ENCODE measurements at regions not wholly inside any gene's neighbourhood (a gene's known extent, or its start where the extent isn't known, plus 50 kb on each side); places are given as distances from the start of the nearest gene placed in this dataset.
"Not testable (repeated sequence)": the region's sequence is repeated elsewhere in the genome, so short reads cannot be mapped to it uniquely, and the experiment has no call there.

DNA sequence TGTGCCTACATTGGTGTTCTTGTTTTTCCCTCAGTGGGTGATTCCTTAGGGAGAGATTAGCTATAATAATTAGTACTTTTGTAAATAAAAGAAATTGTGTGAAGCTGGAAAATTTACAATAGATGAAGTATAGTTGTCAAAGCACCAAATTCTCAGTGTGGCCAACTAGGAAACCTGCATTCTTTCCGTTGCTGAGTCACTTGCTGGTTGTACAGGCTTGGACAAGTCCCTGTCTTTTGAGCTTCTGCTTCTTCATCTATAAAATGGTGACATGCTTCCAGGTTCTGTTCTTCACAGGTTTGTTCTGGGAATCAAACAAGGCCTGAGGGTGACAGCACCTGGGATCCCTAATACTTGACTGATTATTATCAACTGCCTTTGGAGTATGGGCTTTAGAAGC lies 184.1 kb upstream of the HES1 start:
- H3K27ac ChIP-seq, result no peak overlapping the region
- no peaks in the 10 kb centered on the region for H4K20me1 ChIP-seq
- H3K4me2 ChIP-seq, result no peak overlapping the region
- no peak for TF ChIP-seq Cebpa-rat (IDR thresholded peaks at IDR 0.05)
- H3K9ac ChIP-seq, result no peak overlapping the region
- H3K27me3 ChIP-seq, result no peaks in the 10 kb centered on the region
- H3K9me3 ChIP-seq (replicated peaks in 1 of 11), result peaks cover 13 to 27% (median 24%) of the 10 kb centered on the region in 11 experiments
- H3K4me1 ChIP-seq, result peaks cover 0 to 5% (median 0%) of the 10 kb centered on the region in 10 experiments; a peak in 3 of 20 replicates
- H3K4me3 ChIP-seq, result no peak overlapping the region
- no peaks in the 10 kb centered on the region; a peak in 1 of 22 replicates for H3K36me3 ChIP-seq

DNA sequence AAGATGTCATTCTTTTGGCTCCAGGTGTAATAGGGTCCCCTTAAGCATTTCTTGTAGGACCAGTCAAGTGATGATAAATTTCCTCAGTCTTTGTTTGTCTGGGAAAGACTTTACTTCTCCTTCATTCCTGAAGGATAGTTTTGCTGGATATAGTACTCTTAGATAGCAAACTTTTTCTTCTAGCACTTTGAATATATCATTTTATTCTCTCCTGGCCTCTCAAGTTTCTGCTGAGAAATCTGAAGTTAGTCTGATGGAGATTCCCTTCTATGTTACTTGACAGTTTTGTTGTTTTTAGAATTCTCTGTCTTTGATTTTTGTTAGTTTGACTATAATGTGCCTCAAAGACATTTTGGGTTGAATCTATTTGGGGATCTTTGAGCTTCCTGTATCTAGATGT lies 181.2 kb upstream of the HES1 start:
- Histone ChIP-seq H3K9ac (no peak overlapping the region), H3K27me3 (no peaks in the 10 kb centered on the region), H3K4me3 (no peak overlapping the region), H4K20me1 (no peaks in the 10 kb centered on the region), H3K4me2 (no peak overlapping the region), H3K4me1 (no peaks in the 10 kb centered on the region), H3K9me3 (replicated peaks in 1 of 11) (peaks cover 13 to 27% (median 24%) of the 10 kb centered on the region in 11 experiments), H3K36me3 (no peaks in the 10 kb centered on the region; a peak in 1 of 22 replicates), H3K27ac (no peak overlapping the region)
- no peak for TF ChIP-seq Cebpa-rat (IDR thresholded peaks at IDR 0.05)

DNA sequence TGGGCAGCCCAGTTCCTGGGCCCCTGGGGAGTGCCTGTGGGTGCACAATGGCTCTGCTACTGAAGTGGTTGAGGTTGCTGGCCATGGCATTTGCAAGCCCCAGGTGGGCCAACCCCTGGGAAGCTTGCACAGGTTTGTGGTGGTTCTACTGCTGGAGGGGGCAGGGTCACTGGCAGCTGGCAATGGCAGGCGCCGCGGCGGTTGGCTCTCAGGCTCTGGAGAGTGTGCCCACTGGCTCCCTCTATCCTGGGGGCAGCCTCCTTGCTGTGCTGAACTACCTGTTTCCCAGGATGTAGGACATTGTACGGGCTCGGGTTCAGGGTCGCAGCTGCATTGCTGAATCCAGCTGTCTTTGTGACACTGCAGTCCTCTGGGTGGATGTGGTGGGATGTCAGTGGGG lies 180.2 kb upstream of the HES1 start:
- Histone ChIP-seq H3K9me3 (replicated peaks in 1 of 11) (peaks cover 13 to 27% (median 24%) of the 10 kb centered on the region in 11 experiments), H3K4me2 (no peak overlapping the region), H4K20me1 (no peaks in the 10 kb centered on the region)

DNA sequence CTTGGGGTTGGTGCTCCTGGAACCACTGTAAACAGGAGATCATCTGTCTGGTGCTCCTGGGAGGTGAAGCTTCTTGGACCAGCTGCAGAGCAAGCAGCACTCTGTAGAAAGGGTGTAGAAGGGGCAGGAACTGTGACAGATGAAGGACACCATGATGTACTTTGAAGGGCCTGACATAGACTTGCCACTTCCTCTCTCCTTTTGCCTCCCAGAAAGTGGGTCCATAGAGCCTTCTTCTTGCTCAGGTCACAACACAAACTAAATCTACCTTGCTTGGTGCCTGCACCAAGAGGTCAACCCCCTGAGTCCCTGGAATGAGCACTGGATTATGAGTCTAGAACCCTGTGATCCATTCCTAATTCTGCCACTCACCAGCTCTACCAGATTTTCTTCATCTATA lies 176.1 kb upstream of the HES1 start:
- Histone ChIP-seq H4K20me1 (no peaks in the 10 kb centered on the region), H3K36me3 (no peaks in the 10 kb centered on the region; a peak in 1 of 22 replicates), H3K27ac (no peak overlapping the region), H3K27me3 (no peaks in the 10 kb centered on the region), H3K9ac (no peak overlapping the region), H3K4me3 (no peak overlapping the region), H3K9me3 (replicated peaks in 1 of 11) (peaks cover 12 to 18% (median 16%) of the 10 kb centered on the region in 11 experiments), H3K4me1 (no peaks in the 10 kb centered on the region), H3K4me2 (no peak overlapping the region)
- TF ChIP-seq Cebpa-rat (IDR thresholded peaks at IDR 0.05), result no peak

More for the DNA sequence above, 180.2 kb upstream of the HES1 start:
- H3K27me3 ChIP-seq, result no peaks in the 10 kb centered on the region
- no peak overlapping the region for H3K27ac ChIP-seq
- H3K9ac ChIP-seq, result no peak overlapping the region
- no peak for TF ChIP-seq Cebpa-rat (IDR thresholded peaks at IDR 0.05)
- H3K4me3 ChIP-seq, result no peak overlapping the region
- no peaks in the 10 kb centered on the region; a peak in 1 of 22 replicates for H3K36me3 ChIP-seq
- no peaks in the 10 kb centered on the region for H3K4me1 ChIP-seq

DNA sequence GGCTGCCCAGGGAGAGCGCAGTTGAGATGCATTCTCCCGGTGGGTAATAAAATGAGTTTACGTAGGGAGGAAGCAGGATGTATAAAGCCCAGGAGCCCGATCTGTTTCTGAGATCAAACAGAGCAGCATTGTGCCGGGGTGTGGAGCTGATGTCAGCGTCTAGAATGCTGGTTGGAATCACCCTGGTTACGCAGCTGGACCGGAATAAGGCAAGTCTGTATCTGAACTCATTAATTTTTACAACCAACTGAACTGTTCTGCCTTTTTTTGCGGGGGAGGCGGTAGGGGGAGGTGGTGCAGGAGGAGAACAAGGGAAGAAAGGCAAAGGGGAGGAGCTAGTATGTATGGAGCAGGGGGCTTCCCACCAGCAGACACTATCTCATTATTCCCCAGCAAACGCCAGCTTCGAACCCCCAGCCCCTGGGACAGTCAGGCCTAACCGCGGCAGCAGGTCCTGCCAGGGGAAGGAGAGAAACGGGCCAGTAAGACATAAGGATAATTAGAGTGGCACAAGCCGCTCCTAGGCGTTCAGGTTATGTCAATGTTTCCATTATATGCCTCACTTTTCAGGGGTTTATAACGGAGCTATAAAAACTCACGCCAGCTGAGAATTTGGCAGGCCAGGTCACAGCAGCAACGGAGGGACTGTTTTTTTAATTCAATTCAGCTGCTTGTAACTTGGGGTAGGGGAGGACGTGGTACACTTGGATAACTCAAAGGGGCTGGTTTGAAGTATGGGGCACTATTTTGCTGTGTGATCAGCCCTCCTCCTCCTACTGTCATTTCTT lies 175.3 kb upstream of the HES1 start:
- no peaks in the 10 kb centered on the region for H3K27me3 ChIP-seq

DNA sequence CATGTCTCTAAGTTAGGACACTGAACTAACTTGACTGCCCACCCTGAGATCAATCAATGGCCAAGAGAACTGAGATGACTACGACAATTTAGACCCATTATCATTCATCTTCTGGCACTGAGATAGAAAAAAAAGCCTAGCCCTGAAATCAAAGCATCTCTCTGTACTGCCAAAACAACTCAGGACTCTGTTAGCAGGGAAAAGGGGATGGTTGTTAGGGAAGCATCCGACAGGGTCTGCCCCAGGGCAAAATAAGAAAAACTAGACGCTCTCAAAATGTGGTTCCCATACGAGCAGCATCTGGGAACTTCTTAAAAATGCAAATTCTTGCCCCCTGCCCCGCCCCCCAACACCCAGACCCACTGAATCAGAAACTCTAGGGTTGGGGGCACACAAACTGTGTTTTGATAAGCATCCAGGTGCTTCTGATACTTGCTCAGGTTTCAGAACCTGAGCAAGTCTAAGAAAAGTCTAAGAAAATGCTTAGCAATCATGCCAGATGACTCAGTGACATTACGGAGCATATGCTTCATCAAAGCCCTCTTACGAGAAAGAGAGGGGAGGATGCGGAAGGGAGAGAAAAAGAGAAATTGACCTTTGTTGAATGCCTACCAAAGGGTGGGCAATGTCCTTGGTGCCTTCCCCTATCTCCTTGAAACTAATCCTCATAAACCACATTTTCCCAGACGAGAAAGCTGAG lies 172.8 kb upstream of the HES1 start:
- Histone ChIP-seq H3K36me3 (no peaks in the 10 kb centered on the region), H3K4me3 (no peak overlapping the region), H3K27me3 (no peaks in the 10 kb centered on the region), H3K9ac (no peak overlapping the region), H3K9me3 (replicated peaks in 1 of 11) (no peaks in the 10 kb centered on the region), H3K4me1 (no peaks in the 10 kb centered on the region), H3K4me2 (no peak overlapping the region), H3K27ac (no peak overlapping the region), H4K20me1 (no peaks in the 10 kb centered on the region)
- TF ChIP-seq Cebpa-rat (IDR thresholded peaks at IDR 0.05), result no peak

More for the DNA sequence above, 175.3 kb upstream of the HES1 start:
- H3K4me1 ChIP-seq, result no peaks in the 10 kb centered on the region
- H3K9ac ChIP-seq, result no peak overlapping the region
- H3K4me2 ChIP-seq, result no peak overlapping the region
- no peak overlapping the region for H3K27ac ChIP-seq
- H3K36me3 ChIP-seq, result no peaks in the 10 kb centered on the region; a peak in 1 of 22 replicates
- peaks cover 5 to 10% (median 8%) of the 10 kb centered on the region in 11 experiments for H3K9me3 ChIP-seq (replicated peaks in 1 of 11)
- no peak for TF ChIP-seq Cebpa-rat (IDR thresholded peaks at IDR 0.05)
- H4K20me1 ChIP-seq, result no peaks in the 10 kb centered on the region
- H3K4me3 ChIP-seq, result no peak overlapping the region

DNA sequence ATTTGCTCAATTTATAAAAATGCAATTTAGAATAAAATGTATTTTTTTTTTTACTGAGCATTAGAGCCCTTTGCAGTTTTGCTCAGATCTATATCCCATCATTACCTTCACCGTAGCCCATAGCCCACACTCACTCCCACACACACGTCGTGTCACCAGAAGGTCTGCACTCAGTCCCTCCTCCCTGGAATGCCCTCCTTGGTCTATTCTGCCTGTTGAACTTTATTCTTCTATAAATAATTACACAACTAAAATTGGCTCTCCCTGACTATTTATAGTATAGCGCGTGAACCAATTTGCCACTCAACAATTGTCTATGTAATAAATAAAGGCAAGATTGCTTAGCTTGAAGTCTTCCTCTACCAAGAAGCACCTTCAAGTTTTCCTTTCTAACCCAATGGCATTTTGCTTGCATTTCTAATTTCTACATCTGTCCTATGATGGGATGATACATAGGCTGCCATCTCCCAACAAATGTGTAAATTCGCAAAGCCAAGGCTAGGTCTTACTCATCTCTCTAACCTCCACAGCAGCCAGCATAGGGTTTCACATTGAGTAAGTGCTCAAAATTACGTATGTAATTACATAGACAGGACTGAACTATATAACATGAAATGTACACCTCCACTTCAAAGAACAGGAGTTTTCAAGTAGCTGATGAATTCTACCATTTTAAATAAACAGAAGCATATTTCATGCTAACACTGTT lies 172.0 kb upstream of the HES1 start:
- Histone ChIP-seq H3K9me3 (replicated peaks in 1 of 11) (no peaks in the 10 kb centered on the region), H3K4me1 (no peaks in the 10 kb centered on the region), H3K27ac (no peak overlapping the region), H3K4me3 (no peak overlapping the region), H3K9ac (no peak overlapping the region), H3K4me2 (no peak overlapping the region), H3K27me3 (no peaks in the 10 kb centered on the region), H4K20me1 (no peaks in the 10 kb centered on the region), H3K36me3 (no peaks in the 10 kb centered on the region)
- TF ChIP-seq Cebpa-rat (IDR thresholded peaks at IDR 0.05), result no peak

DNA sequence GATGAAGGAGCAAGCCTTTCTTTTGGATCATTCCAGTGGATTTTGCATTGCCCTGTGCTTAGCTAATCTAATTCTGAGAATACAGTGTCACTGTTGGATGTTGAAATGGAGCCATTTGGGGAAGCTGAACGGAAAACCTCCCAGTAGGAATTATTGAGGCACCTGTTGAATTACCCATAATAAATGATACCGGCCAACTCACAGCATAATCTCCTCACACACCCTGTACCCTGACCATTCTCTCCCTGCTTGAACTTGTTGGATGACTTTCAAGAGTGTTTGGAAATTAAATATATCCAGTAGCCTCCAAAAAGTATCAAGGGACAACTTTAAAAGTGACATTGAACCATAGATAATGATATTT lies 171.4 kb upstream of the HES1 start:
- no peaks in the 10 kb centered on the region for H3K36me3 ChIP-seq
- no peaks in the 10 kb centered on the region for H3K9me3 ChIP-seq (replicated peaks in 1 of 11)
- H3K4me1 ChIP-seq, result no peaks in the 10 kb centered on the region; a peak in 1 of 20 replicates
- no peak overlapping the region for H3K4me2 ChIP-seq
- no peak overlapping the region for H3K9ac ChIP-seq
- no peaks in the 10 kb centered on the region for H3K27me3 ChIP-seq
- no peaks in the 10 kb centered on the region for H4K20me1 ChIP-seq
- no peak overlapping the region for H3K4me3 ChIP-seq
- H3K27ac ChIP-seq, result no peak overlapping the region
- no peak for TF ChIP-seq Cebpa-rat (IDR thresholded peaks at IDR 0.05)

DNA sequence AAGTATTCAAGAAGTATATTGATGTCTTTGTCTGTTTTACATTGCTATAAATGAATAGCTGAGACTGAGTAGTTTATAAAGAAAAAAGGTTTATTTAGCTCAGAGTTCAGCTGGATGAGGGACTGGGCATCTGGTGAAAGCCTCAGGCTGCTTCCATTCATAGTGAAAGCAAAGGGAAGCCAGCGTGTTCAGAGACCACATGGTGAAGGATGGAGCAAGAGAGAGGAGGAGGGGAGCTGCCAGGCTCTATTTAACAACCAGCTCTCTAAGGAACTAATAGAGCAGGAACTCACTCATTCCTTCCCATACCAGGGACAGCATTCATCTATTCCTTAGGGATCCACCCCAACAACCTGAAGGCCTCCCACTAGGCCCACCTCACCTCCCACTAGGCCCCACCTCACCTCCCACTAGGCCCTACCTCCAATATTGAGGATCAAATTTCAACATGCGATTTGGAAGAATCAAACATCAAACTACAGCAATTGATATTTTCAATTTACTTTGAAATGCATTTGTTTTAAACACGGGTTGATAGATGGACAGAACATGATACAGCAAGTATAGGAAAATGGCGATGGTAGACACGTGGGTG lies 167.5 kb upstream of the HES1 start:
- H3K27me3 ChIP-seq, result peaks cover 0 to 12% (median 0%) of the 10 kb centered on the region in 11 experiments; a peak in 7 of 22 replicates
- H4K20me1 ChIP-seq, result peaks cover 0 to 8% (median 0%) of the 10 kb centered on the region in 11 experiments; a peak in 2 of 22 replicates
- peaks cover 14 to 28% (median 24%) of the 10 kb centered on the region in 10 experiments for H3K4me1 ChIP-seq
- H3K9me3 ChIP-seq (replicated peaks in 1 of 11), result no peaks in the 10 kb centered on the region
- no peaks in the 10 kb centered on the region for H3K36me3 ChIP-seq
- no peak for TF ChIP-seq Cebpa-rat (IDR thresholded peaks at IDR 0.05)
- no peak overlapping the region for H3K4me2 ChIP-seq
- no peak overlapping the region for H3K9ac ChIP-seq
- H3K27ac ChIP-seq, result no peak overlapping the region
- H3K4me3 ChIP-seq, result no peak overlapping the region

DNA sequence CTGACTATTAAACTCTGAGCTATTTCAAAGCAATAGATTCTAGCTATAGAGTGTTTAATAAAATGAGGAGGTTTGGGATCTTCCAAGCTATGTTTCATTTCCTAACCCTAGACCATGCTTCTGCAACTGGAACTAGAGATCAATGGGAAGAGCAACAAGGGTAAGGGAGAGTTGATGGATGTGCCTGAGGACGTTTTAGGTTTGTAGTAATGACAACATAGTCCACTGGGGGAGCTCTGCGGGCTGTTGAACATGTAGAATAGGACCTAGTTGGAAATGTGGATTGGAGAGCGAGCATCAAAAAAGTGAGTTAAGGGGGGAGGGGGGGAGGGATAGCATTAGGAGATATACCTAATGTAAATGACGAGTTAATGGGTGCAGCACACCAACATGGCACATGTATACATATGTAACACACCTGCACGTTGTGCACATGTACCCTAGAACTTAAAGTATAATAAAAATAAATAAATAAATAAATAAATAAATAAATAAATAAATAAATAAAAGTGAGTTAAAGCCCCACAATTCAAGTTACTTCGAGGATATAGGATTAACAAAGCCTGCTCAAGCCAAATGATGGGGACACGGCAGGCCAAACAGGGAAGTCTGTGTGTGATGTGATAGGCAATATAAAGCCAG lies 165.7 kb upstream of the HES1 start:
- peaks cover 14 to 28% (median 24%) of the 10 kb centered on the region in 10 experiments for H3K4me1 ChIP-seq
- peaks cover 0 to 28% (median 5%) of the 10 kb centered on the region in 11 experiments; a peak in 7 of 22 replicates for H3K27me3 ChIP-seq
- H4K20me1 ChIP-seq; H3K36me3 ChIP-seq; H3K9me3 ChIP-seq (replicated peaks in 1 of 11); H3K9ac ChIP-seq: not testable (repeated sequence)
- peak overlapping the region; percentile 50 to 95 (median 83) for H3K4me2 ChIP-seq
- H3K4me3 ChIP-seq, result peak overlapping the region in 1 of 10 experiments; percentile 4; a peak in 1 of 20 replicates
- H3K27ac ChIP-seq, result peak overlapping the region in 1 of 11 experiments; percentile 43; a peak in 2 of 22 replicates

All from BLaER1 treated with 17β-estradiol and CSF1 and Interleukin-3, amounts not matched to agents 10 nM and 100 nM (cell line).